PC-9 (cell line): ENCODE measurements at regions not wholly inside any gene's neighbourhood (a gene's known extent, or its start where the extent isn't known, plus 50 kb on each side); places are given as distances from the start of the nearest gene placed in this dataset.

Experiments used
- EZH2 ChIP-seq: fragments of 200-600 bp; sonication (generic); IDR thresholded peaks from 2 replicates; pipeline ENCODE4 v1.8.0; 2017; ENCODE audit warnings: antibody characterized with exemption, low read depth
- TF ChIP-seq, protein P1 (sequence below): fragments of 200-600 bp; sonication (generic); conservative IDR thresholded peaks from 2 replicates; pipeline ENCODE4 v1.6.1; 2017; ENCODE audit warnings: mixed run types, antibody characterized with exemption, mild to moderate bottlenecking, moderate library complexity

DNA sequence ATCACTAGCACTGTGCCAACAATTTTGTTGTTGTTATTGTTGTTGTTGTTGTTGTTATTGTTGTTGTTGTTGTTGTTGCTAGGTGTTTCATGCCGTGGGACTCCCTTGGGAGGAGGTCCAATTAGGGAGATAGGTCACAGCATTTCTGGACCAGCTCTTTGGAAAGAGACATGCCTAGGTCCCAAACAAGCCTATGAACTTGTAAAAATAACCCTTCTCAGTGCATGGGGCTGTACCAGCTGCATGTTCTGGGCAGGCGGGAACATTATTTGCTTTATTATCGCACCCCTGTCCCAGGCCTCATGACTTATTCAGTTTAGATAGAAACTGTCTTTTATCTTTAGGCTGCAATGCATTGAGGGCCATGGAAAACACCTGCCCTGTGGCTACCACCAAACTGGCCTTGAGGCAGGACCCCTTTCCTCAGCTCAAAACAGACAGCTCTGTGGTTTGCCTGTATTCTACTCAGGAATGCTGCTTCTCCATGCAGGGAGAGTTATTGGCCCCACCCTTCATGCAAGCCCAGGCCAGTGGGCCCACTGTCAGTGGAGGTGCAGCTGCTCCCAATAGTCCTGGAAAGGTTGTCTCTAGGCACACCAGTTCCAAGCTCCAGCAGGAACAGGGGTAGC lies 386.5 kb upstream of the BRINP3 start:
- TF ChIP-seq, protein P1, sequence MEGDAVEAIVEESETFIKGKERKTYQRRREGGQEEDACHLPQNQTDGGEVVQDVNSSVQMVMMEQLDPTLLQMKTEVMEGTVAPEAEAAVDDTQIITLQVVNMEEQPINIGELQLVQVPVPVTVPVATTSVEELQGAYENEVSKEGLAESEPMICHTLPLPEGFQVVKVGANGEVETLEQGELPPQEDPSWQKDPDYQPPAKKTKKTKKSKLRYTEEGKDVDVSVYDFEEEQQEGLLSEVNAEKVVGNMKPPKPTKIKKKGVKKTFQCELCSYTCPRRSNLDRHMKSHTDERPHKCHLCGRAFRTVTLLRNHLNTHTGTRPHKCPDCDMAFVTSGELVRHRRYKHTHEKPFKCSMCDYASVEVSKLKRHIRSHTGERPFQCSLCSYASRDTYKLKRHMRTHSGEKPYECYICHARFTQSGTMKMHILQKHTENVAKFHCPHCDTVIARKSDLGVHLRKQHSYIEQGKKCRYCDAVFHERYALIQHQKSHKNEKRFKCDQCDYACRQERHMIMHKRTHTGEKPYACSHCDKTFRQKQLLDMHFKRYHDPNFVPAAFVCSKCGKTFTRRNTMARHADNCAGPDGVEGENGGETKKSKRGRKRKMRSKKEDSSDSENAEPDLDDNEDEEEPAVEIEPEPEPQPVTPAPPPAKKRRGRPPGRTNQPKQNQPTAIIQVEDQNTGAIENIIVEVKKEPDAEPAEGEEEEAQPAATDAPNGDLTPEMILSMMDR, result no peak
- TF ChIP-seq EZH2, result no peak
